ENCODE measurements at regions not wholly inside any gene's neighbourhood (a gene's known extent, or its start where the extent isn't known, plus 50 kb on each side); places are given as distances from the start of the nearest gene placed in this dataset.

DNA sequence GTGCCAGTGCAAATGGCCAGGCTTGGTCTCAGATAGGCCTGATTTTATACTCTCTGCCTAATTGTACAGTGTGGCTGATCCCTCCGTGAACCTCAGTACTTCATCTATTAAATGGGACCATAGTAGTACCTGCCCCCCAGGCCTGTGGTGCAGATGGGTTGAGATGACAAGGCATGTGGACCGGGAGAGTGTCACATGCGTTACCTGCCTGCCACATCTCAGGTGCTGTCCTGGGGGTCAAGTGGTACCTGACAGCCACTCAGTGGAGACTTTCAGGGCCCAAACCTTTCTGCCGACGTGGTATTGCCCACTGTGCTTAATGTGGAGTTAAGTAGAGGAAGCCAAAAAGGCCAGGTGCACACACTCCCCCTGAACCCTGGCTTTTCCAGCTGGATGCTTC lies 197.3 kb downstream of the FOXD2 start:
- no peak for TF ChIP-seq SP1 (IDR thresholded peaks at IDR 0.05)
- no peak for TF ChIP-seq LEF1 (IDR thresholded peaks at IDR 0.05; ENCODE audit: borderline replicate concordance)
- no peak for TF ChIP-seq FOXK2 (IDR thresholded peaks at IDR 0.05)
- TF ChIP-seq BHLHE40 (IDR thresholded peaks at IDR 0.05; ENCODE audit: borderline replicate concordance), result no peak
- TF ChIP-seq ARNT (IDR thresholded peaks at IDR 0.05), result no peak
- no peak for TF ChIP-seq ELF4 (IDR thresholded peaks at IDR 0.05)
- TF ChIP-seq TARDBP (IDR thresholded peaks at IDR 0.05), result no peak
- TF ChIP-seq CTBP1 (IDR thresholded peaks at IDR 0.05; ENCODE audit: borderline replicate concordance), result no peak
- no peak for TF ChIP-seq FOXM1 (IDR thresholded peaks at IDR 0.05; ENCODE audit: borderline replicate concordance)
- no peak for TF ChIP-seq ZNF384 (IDR thresholded peaks at IDR 0.05)
- TF ChIP-seq FOXA1 (IDR thresholded peaks at IDR 0.05), result no peak
- TF ChIP-seq SUZ12 (IDR thresholded peaks at IDR 0.05), result no peak
- TF ChIP-seq NFRKB (IDR thresholded peaks at IDR 0.05), result no peak

Data from HEK293T (cell line).